ENCODE measurements at regions not wholly inside any gene's neighbourhood (a gene's known extent, or its start where the extent isn't known, plus 50 kb on each side); places are given as distances from the start of the nearest gene placed in this dataset.

- POLR2A ChIA-PET, result no interaction called here
- no peak for DNase-seq (ENCODE audit: low read depth, low spot score)
- H3K4me3 ChIP-seq (ENCODE audit: low read depth, low read length), result no peak overlapping the region
- CTCF ChIA-PET, result no interaction called here
- TF ChIP-seq, protein P1, sequence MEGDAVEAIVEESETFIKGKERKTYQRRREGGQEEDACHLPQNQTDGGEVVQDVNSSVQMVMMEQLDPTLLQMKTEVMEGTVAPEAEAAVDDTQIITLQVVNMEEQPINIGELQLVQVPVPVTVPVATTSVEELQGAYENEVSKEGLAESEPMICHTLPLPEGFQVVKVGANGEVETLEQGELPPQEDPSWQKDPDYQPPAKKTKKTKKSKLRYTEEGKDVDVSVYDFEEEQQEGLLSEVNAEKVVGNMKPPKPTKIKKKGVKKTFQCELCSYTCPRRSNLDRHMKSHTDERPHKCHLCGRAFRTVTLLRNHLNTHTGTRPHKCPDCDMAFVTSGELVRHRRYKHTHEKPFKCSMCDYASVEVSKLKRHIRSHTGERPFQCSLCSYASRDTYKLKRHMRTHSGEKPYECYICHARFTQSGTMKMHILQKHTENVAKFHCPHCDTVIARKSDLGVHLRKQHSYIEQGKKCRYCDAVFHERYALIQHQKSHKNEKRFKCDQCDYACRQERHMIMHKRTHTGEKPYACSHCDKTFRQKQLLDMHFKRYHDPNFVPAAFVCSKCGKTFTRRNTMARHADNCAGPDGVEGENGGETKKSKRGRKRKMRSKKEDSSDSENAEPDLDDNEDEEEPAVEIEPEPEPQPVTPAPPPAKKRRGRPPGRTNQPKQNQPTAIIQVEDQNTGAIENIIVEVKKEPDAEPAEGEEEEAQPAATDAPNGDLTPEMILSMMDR (IDR thresholded peaks at IDR 0.05; ENCODE audit: insufficient read depth, low read length, missing control alignments), result no peak
Observed at GRCh38 chr19:31424861-31425620, 75.8 kb upstream of the TSHZ3 start.

DNA sequence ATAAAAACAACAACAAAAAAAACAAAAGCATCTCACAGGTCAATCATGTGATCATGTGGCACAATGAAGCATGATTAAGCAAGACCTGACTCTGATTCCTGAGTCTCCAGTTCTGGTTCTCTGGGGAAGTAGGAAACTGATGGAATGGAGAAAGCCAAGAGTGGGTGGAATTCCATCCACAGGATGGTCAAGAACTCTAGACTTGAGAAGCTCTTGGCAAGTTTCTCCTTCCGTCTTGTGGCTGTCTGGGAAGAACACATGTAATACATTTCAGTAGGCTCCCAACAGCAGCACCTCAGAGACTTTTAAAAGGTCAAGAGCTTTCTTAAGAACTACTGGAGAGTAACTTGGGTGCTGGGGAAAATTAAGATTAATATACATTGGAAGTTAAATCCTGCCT, 78.6 kb upstream of the TSHZ3 start:
- POLR2A ChIA-PET, result no interaction called here
- CTCF ChIA-PET, result no interaction called here

DNA sequence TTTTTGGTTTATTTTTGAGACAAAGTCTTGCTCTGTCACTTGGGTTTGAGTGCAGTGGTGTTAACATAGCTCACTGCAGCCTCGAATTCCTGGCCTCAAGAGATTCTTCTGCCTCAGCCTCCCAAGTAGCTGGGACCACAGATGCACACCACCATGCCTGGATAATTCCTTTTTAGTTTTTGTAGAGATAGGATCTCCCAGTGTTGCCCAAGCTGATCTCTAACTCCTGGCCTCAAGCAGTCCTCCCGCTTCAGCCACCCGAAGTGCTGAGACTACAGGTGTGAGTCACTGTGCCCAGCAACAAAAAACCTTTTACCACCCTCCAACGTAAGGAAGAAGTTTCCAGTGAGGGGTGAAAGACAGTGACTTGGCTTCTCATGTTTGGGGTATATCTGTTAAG, 81.1 kb upstream of the TSHZ3 start:
- H3K4me3 ChIP-seq (ENCODE audit: low read depth, low read length), result no peak overlapping the region
- ChIA-PET POLR2A (no interaction called here), CTCF (no interaction called here)
- TF ChIP-seq, protein P1 (IDR thresholded peaks at IDR 0.05; ENCODE audit: insufficient read depth, low read length, missing control alignments), result no peak
- no peak for DNase-seq (ENCODE audit: low read depth, low spot score)

More for the DNA sequence above, 78.6 kb upstream of the TSHZ3 start:
- TF ChIP-seq, protein P1 (IDR thresholded peaks at IDR 0.05; ENCODE audit: insufficient read depth, low read length, missing control alignments), result no peak
- DNase-seq (ENCODE audit: low read depth, low spot score), result no peak
- no peak overlapping the region for H3K4me3 ChIP-seq (ENCODE audit: low read depth, low read length)

- CTCF ChIA-PET, result no interaction called here
- no peak for DNase-seq (ENCODE audit: low read depth, low spot score)
- POLR2A ChIA-PET, result no interaction called here
- H3K4me3 ChIP-seq (ENCODE audit: low read depth, low read length), result no peak overlapping the region
- TF ChIP-seq, protein P1 (IDR thresholded peaks at IDR 0.05; ENCODE audit: insufficient read depth, low read length, missing control alignments), result no peak
Observed at GRCh38 chr19:31432201-31432810, 83.1 kb upstream of the TSHZ3 start.

- CTCF ChIA-PET, result no interaction called here
- DNase-seq (ENCODE audit: low read depth, low spot score), result no peak
Observed at GRCh38 chr19:31436121-31436776, 87.0 kb upstream of the TSHZ3 start.

More at GRCh38 chr19:31436121-31436776, 87.0 kb upstream of the TSHZ3 start:
- POLR2A ChIA-PET, result no interaction called here
- TF ChIP-seq, protein P1 (IDR thresholded peaks at IDR 0.05; ENCODE audit: insufficient read depth, low read length, missing control alignments), result no peak
- H3K4me3 ChIP-seq (ENCODE audit: low read depth, low read length), result no peak overlapping the region

Data from AG04449 (cell line).